HEK293T (cell line): ENCODE measurements at regions not wholly inside any gene's neighbourhood (a gene's known extent, or its start where the extent isn't known, plus 50 kb on each side); places are given as distances from the start of the nearest gene placed in this dataset.

Source experiments
- ARNT ChIP-seq: fragments of 450-650 bp; IDR thresholded peaks from 2 replicates; pipeline ENCODE4 v1.6.1; 2017; ENCODE audit warnings: mild to moderate bottlenecking
- BHLHE40 ChIP-seq: fragments of 450-650 bp; IDR thresholded peaks from 2 replicates; pipeline ENCODE4 v1.6.1; 2016; ENCODE audit warnings: mild to moderate bottlenecking, moderate library complexity, borderline replicate concordance
- ELF4 ChIP-seq: fragments of 450-650 bp; IDR thresholded peaks from 2 replicates; pipeline ENCODE4 v1.6.1; 2017; ENCODE audit warnings: antibody characterized with exemption
- HDGF ChIP-seq: fragments of 450-650 bp; IDR thresholded peaks from 2 replicates; pipeline ENCODE4 v1.6.1; 2017; ENCODE audit warnings: antibody characterized with exemption, borderline replicate concordance
- SP1 ChIP-seq: fragments of 450-650 bp; IDR thresholded peaks from 2 replicates; pipeline ENCODE4 v1.6.1; 2017

DNA sequence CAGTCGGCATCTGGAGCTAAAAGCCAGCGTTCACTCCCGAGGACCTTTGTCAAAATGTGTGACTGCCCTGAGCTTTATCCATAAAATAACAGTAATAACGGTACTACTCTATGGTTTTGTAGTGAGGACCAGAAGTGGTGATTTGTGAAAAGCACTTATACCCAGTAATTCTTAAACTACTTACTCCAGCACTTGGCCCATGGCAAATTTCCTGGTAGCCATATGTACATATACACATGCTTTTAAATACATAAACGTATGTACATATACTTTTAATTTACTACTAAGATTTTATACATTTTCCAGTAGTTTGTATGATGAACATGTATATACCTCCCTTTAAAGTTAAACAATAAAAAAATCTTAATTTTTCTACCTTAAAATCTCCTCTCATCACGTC, 163.8 kb upstream of the TMEM132C start:
- TF ChIP-seq HDGF (no peak), ARNT (no peak), ELF4 (no peak), SP1 (no peak), BHLHE40 (no peak)
